ENCODE measurements at regions not wholly inside any gene's neighbourhood (a gene's known extent, or its start where the extent isn't known, plus 50 kb on each side); places are given as distances from the start of the nearest gene placed in this dataset.
A peak's percentile ranks its signal among the peaks of the same experiment; 100 is the strongest.

DNA sequence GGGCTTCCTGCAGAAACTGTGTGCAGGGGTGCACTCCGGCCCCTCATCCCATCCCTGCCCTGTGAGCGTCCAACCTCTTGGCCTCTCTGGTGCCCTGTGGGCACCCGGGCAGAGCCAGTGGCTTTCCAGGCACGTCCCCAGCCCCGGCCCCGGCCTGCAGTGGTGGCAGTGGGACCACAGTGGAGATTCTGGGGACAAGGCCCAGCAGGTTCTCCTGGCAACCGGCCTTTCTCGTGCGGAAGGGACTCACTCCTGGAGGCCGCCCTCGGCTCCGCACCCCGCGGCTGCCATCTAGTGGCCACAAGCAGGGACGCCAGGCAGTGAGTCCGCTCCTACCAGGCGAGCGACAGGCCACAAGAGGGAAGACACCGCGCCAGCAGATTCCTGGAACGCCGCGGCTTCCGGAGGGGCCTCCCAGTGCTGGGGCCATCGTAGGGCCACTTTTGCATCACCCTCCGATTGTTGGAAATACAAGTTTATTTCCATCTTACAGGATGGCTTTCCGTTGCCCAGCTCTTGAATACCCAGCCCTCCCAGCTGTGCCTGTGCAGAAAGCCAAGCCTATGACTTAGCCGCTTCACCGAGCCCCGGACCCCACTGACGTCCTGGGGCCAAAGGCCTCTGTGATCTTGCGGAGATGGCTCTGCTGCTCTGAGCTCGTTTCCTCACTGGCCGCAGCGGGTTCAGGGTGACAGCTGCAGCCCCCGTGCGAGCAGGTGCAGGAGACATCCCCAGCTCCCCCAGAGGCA is 357.3 kb downstream of the CTTN start:
- H3K23me2 ChIP-seq (ENCODE audit: insufficient read length, low read depth, low read length, poor library complexity, severe bottlenecking): no peaks in the 10 kb centered on the region
- H2BK5ac ChIP-seq (ENCODE audit: insufficient read length, low read length): no peak overlapping the region
- H3K23ac ChIP-seq (ENCODE audit: insufficient read length, low read depth, low read length): no peak overlapping the region
- no peaks in the 10 kb centered on the region for H3K79me2 ChIP-seq (ENCODE audit: insufficient read depth, low read length)
- H2BK20ac ChIP-seq (ENCODE audit: low read depth, low read length, poor library complexity, severe bottlenecking): no peak overlapping the region
- no peaks in the 10 kb centered on the region; the same call in 1 of the 2 replicates for H3K4me1 ChIP-seq (ENCODE audit: insufficient read depth, low read length)
- H2AFZ ChIP-seq (ENCODE audit: low read length): no peak overlapping the region
- Mint-ChIP-seq H3K4me3 (no peak overlapping the region), H3K27me3 (ENCODE audit: low read depth) (peaks cover 6% of the 10 kb centered on the region), H3K4me1 (peaks cover 10 to 13% of the 10 kb centered on the region in 2 experiments), H3K27ac (0 out of 7 replicates have a peak overlapping the region, but pooled peaks of 1 of the 3 experiments have one; percentile 40), H3K36me3 (ENCODE audit: insufficient read depth in 1 of 3, low read depth in 3 of 3) (peaks cover 13 to 23% (median 15%) of the 10 kb centered on the region in 3 experiments), H3K9me3 (peaks cover 20 to 23% of the 10 kb centered on the region in 2 experiments)
- H2AK5ac ChIP-seq (ENCODE audit: insufficient read length, low read length): no peak overlapping the region
- no peak overlapping the region for H3K9ac ChIP-seq (ENCODE audit: extremely low read depth, insufficient read length, low read length)
- no peak overlapping the region for H3K4ac ChIP-seq (ENCODE audit: low read depth, low read length)
- peaks cover 10% of the 10 kb centered on the region for H3K9me3 ChIP-seq (ENCODE audit: control insufficient read depth, low read depth, low read length)
- H3K27me3 ChIP-seq (ENCODE audit: insufficient read depth, low read length): no peaks in the 10 kb centered on the region
- no CpG with 5 or more reads among the region's 37 CpGs for WGBS (ENCODE audit: extremely low coverage, insufficient read length, low lambda C conversion rate)
- no peak overlapping the region for H3T11ph ChIP-seq (ENCODE audit: low read length)
- H3K4me2 ChIP-seq (ENCODE audit: insufficient read depth, insufficient read length, low read length): no peak overlapping the region
- no peak overlapping the region for H3K18ac ChIP-seq (ENCODE audit: insufficient read length, low read depth, low read length)
- TF ChIP-seq, protein P1, sequence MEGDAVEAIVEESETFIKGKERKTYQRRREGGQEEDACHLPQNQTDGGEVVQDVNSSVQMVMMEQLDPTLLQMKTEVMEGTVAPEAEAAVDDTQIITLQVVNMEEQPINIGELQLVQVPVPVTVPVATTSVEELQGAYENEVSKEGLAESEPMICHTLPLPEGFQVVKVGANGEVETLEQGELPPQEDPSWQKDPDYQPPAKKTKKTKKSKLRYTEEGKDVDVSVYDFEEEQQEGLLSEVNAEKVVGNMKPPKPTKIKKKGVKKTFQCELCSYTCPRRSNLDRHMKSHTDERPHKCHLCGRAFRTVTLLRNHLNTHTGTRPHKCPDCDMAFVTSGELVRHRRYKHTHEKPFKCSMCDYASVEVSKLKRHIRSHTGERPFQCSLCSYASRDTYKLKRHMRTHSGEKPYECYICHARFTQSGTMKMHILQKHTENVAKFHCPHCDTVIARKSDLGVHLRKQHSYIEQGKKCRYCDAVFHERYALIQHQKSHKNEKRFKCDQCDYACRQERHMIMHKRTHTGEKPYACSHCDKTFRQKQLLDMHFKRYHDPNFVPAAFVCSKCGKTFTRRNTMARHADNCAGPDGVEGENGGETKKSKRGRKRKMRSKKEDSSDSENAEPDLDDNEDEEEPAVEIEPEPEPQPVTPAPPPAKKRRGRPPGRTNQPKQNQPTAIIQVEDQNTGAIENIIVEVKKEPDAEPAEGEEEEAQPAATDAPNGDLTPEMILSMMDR (conservative IDR thresholded peaks at IDR 0.05): peak; percentile 98
- H3K27ac ChIP-seq (ENCODE audit: insufficient read length, low read depth, low read length): no peak overlapping the region
- H4K20me1 ChIP-seq (ENCODE audit: control insufficient read depth, insufficient read depth, insufficient read length): no peaks in the 10 kb centered on the region
- no peak overlapping the region for H4K5ac ChIP-seq (ENCODE audit: insufficient read length, low read depth, low read length)
- no peak overlapping the region for H4K8ac ChIP-seq (replicated peaks; ENCODE audit: insufficient read length, low read depth, low read length)
- no peak overlapping the region for H3K56ac ChIP-seq (ENCODE audit: insufficient read length, low read depth, low read length)
- H3K79me1 ChIP-seq (ENCODE audit: insufficient read depth, low read depth, low read length, poor library complexity, severe bottlenecking): no peaks in the 10 kb centered on the region
- H4K91ac ChIP-seq (ENCODE audit: insufficient read length, low read depth, low read length): no peak overlapping the region
- H3K14ac ChIP-seq (ENCODE audit: insufficient read depth, low read length): no peak overlapping the region
- H2BK12ac ChIP-seq (ENCODE audit: insufficient read length, low read depth, low read length): no peak overlapping the region
- DNase-seq: peak; percentile 91
- no peak overlapping the region for H2BK120ac ChIP-seq (ENCODE audit: low read depth, low read length, poor library complexity, severe bottlenecking)
- H2BK15ac ChIP-seq (ENCODE audit: low read depth, low read length): no peak overlapping the region
